ENCODE measurements at regions not wholly inside any gene's neighbourhood (a gene's known extent, or its start where the extent isn't known, plus 50 kb on each side); places are given as distances from the start of the nearest gene placed in this dataset.
A peak's percentile ranks its signal among the peaks of the same experiment; 100 is the strongest.

DNA sequence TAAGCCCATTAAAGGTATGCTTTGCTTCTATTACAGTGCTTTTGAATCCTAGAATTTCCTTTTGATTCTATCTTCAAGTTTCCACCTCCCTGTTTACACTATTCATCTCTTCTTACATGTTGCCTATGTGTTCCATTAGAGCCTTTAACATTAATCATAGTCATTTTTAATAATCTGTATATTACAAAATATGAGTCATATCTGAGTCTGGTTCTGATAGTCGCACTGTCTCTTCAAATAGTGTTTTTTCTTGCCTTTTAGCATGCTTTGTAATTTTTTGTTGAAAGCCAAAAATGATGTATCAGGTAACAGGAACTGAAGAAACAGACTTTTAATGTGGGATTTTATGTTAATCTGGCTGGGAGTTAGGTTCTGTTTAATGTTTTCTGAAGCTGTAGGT lies 68.4 kb downstream of the DNAAF9 start:
- ATAC-seq (no peak), DNase-seq (no peak)
- H3K27ac ChIP-seq: peak overlapping the region in 1 of 10 donors; percentile 74
- H3K36me3 ChIP-seq: peaks cover 0 to 87% (median 20%) of the 10 kb centered on the region in 9 donors
- 94 to 100% methylated on average over 1 of the region's 1 CpG for WGBS, 2 donors
- TF ChIP-seq, protein P1, sequence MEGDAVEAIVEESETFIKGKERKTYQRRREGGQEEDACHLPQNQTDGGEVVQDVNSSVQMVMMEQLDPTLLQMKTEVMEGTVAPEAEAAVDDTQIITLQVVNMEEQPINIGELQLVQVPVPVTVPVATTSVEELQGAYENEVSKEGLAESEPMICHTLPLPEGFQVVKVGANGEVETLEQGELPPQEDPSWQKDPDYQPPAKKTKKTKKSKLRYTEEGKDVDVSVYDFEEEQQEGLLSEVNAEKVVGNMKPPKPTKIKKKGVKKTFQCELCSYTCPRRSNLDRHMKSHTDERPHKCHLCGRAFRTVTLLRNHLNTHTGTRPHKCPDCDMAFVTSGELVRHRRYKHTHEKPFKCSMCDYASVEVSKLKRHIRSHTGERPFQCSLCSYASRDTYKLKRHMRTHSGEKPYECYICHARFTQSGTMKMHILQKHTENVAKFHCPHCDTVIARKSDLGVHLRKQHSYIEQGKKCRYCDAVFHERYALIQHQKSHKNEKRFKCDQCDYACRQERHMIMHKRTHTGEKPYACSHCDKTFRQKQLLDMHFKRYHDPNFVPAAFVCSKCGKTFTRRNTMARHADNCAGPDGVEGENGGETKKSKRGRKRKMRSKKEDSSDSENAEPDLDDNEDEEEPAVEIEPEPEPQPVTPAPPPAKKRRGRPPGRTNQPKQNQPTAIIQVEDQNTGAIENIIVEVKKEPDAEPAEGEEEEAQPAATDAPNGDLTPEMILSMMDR (IDR thresholded peaks at IDR 0.05): no peak
- H3K4me1 ChIP-seq: peaks cover 4 to 21% (median 14%) of the 10 kb centered on the region in 9 donors
- intact Hi-C loops (cut with DNase I): no loop called here
- no peaks in the 10 kb centered on the region for H3K9me3 ChIP-seq
- no peaks in the 10 kb centered on the region for H3K27me3 ChIP-seq
- H3K4me3 ChIP-seq: no peak overlapping the region

DNA sequence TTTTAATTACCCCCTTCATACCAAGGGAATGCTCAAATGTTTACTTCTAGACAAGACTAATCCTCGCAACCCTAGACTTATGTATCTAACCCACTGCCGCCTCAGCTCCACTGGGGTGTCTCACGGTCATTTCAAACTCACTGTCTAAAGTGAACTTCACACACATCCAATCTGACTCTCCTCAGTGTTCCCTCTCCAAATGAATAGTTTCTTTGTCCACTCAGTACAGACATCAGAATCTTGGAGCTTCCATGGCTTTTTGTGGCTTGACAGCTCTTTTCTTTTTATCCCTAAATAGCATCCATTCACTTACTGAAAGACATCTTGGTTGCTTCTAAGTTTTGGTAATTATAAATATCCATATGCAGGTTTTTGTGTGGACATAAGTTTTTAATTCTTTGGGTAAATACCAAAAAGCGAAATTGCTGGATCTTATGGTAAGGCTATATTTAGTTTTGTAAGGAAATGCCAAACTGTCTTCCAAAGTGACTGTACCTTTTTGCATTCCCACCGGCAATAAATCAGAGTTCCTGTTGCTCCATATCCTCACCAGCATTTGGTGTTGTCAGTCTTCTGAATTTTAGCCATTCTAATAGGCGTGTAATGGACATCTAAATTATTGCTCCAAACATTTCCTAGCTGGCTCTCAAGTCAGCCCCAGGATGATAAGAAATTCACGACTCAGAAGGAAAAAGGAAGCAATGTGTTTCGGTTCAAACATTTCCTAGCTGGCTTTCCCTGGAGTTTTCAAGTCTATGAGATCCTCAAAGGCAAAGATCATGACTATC lies 73.1 kb downstream of the DNAAF9 start:
- no peaks in the 10 kb centered on the region for H3K27me3 ChIP-seq
- TF ChIP-seq, protein P1 (IDR thresholded peaks at IDR 0.05): no peak
- WGBS, 2 donors: 83 to 88% methylated on average over 8 of the region's 8 CpGs
- intact Hi-C loops (cut with DNase I): no loop called here
- DNase-seq: no peak
- no peak for ATAC-seq
- peaks cover 0 to 98% (median 40%) of the 10 kb centered on the region in 9 donors for H3K36me3 ChIP-seq
- H3K27ac ChIP-seq: no peak overlapping the region
- H3K4me3 ChIP-seq: no peak overlapping the region
- H3K4me1 ChIP-seq: no peaks in the 10 kb centered on the region
- H3K9me3 ChIP-seq: no peaks in the 10 kb centered on the region

GRCh38 chr20:3330046-3330741 lies 77.3 kb downstream of the DNAAF9 start:
- H3K36me3 ChIP-seq: peaks cover 0 to 97% (median 48%) of the 10 kb centered on the region in 9 donors
- H3K27ac ChIP-seq: peak overlapping the region in 1 of 10 donors; percentile 2
- H3K27me3 ChIP-seq: no peaks in the 10 kb centered on the region
- DNase-seq (no peak), ATAC-seq (no peak)
- no peak overlapping the region for H3K4me3 ChIP-seq
- intact Hi-C loops (cut with DNase I): no loop called here
- H3K4me1 ChIP-seq: peaks cover 0 to 23% (median 5%) of the 10 kb centered on the region in 9 donors
- H3K9me3 ChIP-seq: no peaks in the 10 kb centered on the region
- TF ChIP-seq, protein P1 (IDR thresholded peaks at IDR 0.05): peak in 1 of 9 donors; percentile 14
- WGBS, 2 donors: 85 to 91% methylated on average over 4 of the region's 4 CpGs

GRCh38 chr20:3328501-3328900 lies 79.0 kb downstream of the DNAAF9 start:
- no peak for ATAC-seq
- TF ChIP-seq, protein P1 (IDR thresholded peaks at IDR 0.05): no peak
- H3K4me1 ChIP-seq: peaks cover 0 to 23% (median 5%) of the 10 kb centered on the region in 9 donors
- H3K9me3 ChIP-seq: no peaks in the 10 kb centered on the region
- no peak overlapping the region for H3K27ac ChIP-seq
- intact Hi-C loops (cut with DNase I): no loop called here
- no peak for DNase-seq
- H3K36me3 ChIP-seq: peaks cover 0 to 97% (median 51%) of the 10 kb centered on the region in 9 donors
- WGBS, 2 donors: 93 to 94% methylated on average over 4 of the region's 4 CpGs
- no peaks in the 10 kb centered on the region for H3K27me3 ChIP-seq
- no peak overlapping the region for H3K4me3 ChIP-seq

Measured in heart right ventricle (tissue), 16 donors.